GM19455 (cell line): ENCODE measurements at regions not wholly inside any gene's neighbourhood (a gene's known extent, or its start where the extent isn't known, plus 50 kb on each side); places are given as distances from the start of the nearest gene placed in this dataset.

ENCODE experiments used
- ATAC-seq: cut with Tn5 transposase; IDR thresholded peaks from one replicate; pipeline ENCODE4 v1.9.1; 2021; ENCODE audit not compliant: unreplicated experiment

GRCh38 chr1:47572731-47573430 lies 135.0 kb downstream of the FOXD2 start:
- no peak for ATAC-seq

- ATAC-seq: no peak
These were observed 136.8 kb downstream of the FOXD2 start for GRCh38 chr1:47574451-47575165.

GRCh38 chr1:47575855-47576757 lies 138.3 kb downstream of the FOXD2 start:
- no peak for ATAC-seq

GRCh38 chr1:47576758-47577115 lies 138.9 kb downstream of the FOXD2 start:
- no peak for ATAC-seq

- no peak for ATAC-seq
These were observed 139.6 kb downstream of the FOXD2 start for GRCh38 chr1:47577303-47578025.

GRCh38 chr1:47578026-47578720 lies 140.3 kb downstream of the FOXD2 start:
- ATAC-seq: no peak

- no peak for ATAC-seq
These were observed 141.0 kb downstream of the FOXD2 start for GRCh38 chr1:47578721-47579419.

- no peak for ATAC-seq
These were observed 142.0 kb downstream of the FOXD2 start for GRCh38 chr1:47579809-47580208.

GRCh38 chr1:47580451-47580995 lies 142.7 kb downstream of the FOXD2 start:
- no peak for ATAC-seq

- no peak for ATAC-seq
These were observed 145.2 kb downstream of the FOXD2 start for GRCh38 chr1:47582891-47583608.

- ATAC-seq: no peak
These were observed 146.4 kb downstream of the FOXD2 start for GRCh38 chr1:47584249-47584648.

GRCh38 chr1:47585141-47585902 lies 147.5 kb downstream of the FOXD2 start:
- no peak for ATAC-seq

- ATAC-seq: no peak
These were observed 150.2 kb downstream of the FOXD2 start for GRCh38 chr1:47587891-47588582.

- no peak for ATAC-seq
These were observed 152.8 kb downstream of the FOXD2 start for GRCh38 chr1:47590523-47591225.

- no peak for ATAC-seq
These were observed 154.0 kb downstream of the FOXD2 start for GRCh38 chr1:47591801-47592200.

GRCh38 chr1:47592296-47593012 lies 154.6 kb downstream of the FOXD2 start:
- ATAC-seq: no peak
